GM18861 (cell line): ENCODE measurements at regions not wholly inside any gene's neighbourhood (a gene's known extent, or its start where the extent isn't known, plus 50 kb on each side); places are given as distances from the start of the nearest gene placed in this dataset.

Experiments
- ATAC-seq: cut with Tn5 transposase; IDR thresholded peaks from one replicate; pipeline ENCODE4 v1.9.1; 2021; ENCODE audit not compliant: unreplicated experiment

DNA sequence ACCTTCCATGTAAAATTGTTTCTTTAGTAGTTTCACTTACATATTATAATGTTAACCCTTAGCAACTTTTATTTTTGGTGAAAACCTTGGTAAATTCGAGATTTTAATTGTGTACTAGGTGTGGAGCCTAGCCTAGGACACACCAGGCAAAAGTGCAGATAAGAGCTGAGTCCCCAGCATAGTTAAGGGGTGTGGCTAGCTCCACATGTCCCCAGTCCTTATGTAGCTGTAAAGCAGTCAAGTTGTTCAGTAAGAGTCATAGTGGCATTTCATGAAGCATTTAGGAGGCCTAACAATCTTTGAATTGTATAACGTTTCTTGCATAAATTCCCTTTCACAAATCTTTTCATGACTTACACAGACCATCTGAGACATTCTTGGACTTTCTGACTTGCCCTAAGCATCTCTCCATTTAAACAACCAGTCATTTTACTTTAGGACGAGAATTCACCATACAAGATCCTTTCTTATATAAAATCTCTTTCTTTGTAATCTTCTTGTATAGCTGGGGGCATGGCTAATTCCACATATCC, 53.8 kb upstream of the INHBA start:
- no peak for ATAC-seq

DNA sequence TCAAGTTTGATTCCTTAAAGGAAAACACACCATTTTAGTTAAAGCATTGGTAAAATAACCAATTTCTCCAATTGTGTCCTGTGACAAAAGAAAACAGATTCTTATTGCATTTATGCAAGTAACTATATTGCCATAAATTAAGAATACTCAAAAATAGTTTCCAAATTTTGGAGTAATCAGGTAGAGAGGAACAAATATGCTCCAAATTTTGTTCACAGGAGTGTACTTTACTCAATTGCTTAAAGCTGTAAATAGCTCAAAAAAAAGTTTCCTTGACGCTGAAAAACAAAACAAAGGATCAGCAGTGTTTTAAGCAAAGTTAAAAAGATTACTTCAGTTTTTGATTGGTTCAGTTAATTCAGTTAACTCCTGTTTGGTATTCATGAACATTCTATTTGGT, 52.2 kb upstream of the INHBA start:
- ATAC-seq, result no peak

DNA sequence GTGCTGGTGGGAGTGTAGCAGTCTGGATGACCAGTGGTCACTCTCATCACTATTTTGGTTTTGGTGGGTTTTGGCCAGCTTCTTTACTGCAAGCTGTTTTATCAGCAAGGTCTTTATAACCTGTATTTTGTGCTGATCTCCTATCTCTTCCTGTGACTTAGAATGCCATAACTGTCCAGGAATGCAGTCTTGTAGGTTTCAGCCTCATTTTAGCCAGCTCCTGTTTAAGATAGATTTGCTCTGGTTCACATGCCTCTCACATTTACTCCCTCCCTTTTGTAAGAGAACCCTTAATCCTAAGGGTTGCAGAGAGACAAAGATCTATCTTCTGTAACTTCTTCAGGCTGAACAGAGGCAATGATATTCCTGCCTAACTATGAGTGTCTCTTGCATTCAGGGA, 51.2 kb upstream of the INHBA start:
- ATAC-seq, result no peak
